ENCODE measurements at regions not wholly inside any gene's neighbourhood (a gene's known extent, or its start where the extent isn't known, plus 50 kb on each side); places are given as distances from the start of the nearest gene placed in this dataset.

DNA sequence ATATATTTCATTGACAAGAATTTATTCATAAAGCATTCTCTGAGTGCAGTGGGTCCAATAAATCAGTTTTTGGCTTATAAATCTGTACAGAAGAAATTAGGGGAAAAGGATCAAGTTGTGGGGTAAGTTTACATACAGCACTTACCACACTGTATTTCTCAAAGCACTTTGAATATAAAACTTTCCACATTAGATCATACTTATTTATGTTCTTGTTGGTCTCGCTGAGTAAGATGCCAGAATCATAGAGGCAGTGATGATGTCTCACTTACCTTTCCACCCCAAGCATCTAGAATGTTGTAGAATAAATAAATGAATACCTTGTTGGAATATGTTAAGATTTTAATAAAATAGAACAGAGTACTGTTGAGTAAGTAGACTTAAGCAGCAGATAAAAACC is 279.1 kb downstream of the PCDH20 start:
- TF ChIP-seq POLR2A (IDR thresholded peaks at IDR 0.05): no peak
- TF ChIP-seq, protein P1, sequence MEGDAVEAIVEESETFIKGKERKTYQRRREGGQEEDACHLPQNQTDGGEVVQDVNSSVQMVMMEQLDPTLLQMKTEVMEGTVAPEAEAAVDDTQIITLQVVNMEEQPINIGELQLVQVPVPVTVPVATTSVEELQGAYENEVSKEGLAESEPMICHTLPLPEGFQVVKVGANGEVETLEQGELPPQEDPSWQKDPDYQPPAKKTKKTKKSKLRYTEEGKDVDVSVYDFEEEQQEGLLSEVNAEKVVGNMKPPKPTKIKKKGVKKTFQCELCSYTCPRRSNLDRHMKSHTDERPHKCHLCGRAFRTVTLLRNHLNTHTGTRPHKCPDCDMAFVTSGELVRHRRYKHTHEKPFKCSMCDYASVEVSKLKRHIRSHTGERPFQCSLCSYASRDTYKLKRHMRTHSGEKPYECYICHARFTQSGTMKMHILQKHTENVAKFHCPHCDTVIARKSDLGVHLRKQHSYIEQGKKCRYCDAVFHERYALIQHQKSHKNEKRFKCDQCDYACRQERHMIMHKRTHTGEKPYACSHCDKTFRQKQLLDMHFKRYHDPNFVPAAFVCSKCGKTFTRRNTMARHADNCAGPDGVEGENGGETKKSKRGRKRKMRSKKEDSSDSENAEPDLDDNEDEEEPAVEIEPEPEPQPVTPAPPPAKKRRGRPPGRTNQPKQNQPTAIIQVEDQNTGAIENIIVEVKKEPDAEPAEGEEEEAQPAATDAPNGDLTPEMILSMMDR (IDR thresholded peaks at IDR 0.05): no peak

Measured in body of pancreas (tissue), 4 donors.